ENCODE measurements at regions not wholly inside any gene's neighbourhood (a gene's known extent, or its start where the extent isn't known, plus 50 kb on each side); places are given as distances from the start of the nearest gene placed in this dataset.

- TF ChIP-seq CTCF (conservative IDR thresholded peaks at IDR 0.05; ENCODE audit: low read length) (no peak), EZH2phosphoT487 (IDR thresholded peaks at IDR 0.05; ENCODE audit: borderline replicate concordance, low read depth, low read length) (no peak)
Measured at GRCh38 chrX:51155157-51155556, 177.5 kb upstream of the NUDT10 start.
